HUDEP-2 (cell line): ENCODE measurements at regions not wholly inside any gene's neighbourhood (a gene's known extent, or its start where the extent isn't known, plus 50 kb on each side); places are given as distances from the start of the nearest gene placed in this dataset.
"Not testable (repeated sequence)": the region's sequence is repeated elsewhere in the genome, so short reads cannot be mapped to it uniquely, and the experiment has no call there.

Experiments
- DNase-seq, 76 experiments: peaks; one replicate each; lab custom pipeline; 2025; ENCODE audit not compliant: unreplicated experiment in 76 of 76; lab: John Stamatoyannopoulos, UW

DNA sequence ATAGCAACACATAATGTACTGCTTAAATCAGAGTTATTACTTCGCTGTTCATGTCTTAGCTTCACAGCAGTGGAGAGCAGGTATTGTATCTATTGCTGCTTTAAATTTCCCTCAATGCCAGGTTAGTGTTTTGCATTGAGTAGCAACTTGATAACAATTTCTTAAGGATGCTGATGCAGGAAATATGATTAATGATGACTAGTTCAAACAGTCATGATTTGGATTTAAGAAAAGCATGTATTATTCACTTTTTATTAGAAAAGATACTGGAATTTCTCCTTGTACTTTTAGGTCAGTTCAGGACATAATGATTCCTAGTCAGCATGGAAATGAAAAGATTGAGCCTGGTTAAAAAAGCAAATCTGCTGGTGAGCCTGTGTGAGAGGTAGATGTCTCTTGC, 67.2 kb upstream of the ARHGAP29 start:
- no peak for DNase-seq

DNA sequence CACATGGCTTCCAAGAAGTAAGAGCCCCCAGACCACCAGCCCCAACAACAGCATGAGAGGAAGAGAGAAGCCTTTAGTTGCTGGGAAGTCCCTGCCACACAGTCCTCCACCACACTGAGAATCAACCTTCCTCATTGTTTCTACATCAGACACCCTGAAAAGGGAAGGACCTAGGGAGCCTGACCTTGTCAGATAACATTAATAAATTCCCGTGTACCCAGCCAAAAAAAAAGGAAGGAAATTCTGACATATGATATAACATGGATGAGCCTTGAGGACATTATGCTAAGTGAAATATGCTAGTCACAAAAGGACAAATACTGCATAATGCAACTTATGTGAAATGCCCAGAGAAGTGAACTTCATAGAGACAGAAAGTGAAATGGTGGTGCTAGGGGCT, 65.6 kb upstream of the ARHGAP29 start:
- DNase-seq, result no peak

DNA sequence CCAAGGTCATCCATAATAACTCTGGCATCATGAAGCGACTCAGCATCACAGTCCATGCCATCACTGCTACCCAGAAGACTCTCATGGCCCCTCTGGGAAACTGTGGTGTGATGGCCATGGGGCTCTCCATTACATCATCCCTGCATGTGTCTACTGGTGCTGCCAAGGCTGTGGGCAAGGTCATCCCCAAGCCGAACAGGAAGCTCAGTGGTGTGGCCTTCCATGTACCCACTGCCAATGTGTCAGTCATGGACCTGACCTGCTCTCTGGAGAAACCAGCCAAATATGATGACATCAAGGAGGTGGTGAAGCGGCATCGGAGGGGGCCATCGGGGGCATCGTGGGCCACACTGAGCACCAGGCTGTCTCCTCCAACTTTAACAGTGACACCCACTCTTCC, 65.1 kb upstream of the ARHGAP29 start:
- DNase-seq, result no peak

DNA sequence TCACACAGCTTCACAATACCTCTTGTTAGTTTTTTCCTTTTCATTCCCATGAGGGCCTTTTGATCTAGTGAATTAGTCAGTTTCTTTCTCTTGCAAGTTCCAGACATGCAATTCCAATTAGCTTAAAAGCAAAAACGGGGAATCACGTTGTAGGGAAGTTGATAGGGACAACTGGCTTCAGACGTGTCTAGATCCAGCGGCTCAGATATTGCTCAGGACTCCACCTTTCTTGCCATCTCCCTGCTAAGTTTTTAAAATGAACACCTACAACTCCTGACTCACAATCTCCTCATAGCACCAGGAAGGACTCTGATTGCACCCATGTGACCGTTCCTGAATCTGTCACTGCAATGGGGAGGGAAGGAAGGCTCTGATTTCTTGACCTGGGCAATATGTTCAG, 63.8 kb upstream of the ARHGAP29 start:
- DNase-seq, result no peak

DNA sequence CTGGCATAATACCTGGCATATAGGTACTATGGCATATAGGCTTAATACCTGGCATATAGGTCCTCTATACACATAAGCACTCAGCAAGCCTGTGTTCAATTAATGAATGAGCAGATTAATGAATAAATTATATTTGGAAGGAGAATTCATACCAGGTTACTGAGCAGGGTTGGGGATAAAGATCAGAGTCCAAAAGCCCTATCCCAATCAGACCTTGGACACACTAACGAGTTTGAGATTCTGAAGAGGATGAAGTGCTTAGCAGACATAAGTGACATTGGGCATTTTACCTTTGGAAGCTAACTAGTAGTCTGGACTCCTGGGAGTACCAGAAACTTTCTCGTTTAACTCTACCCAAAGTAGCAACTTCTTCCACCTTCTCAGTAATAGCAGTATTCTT, 63.3 kb upstream of the ARHGAP29 start:
- DNase-seq, result no peak

DNA sequence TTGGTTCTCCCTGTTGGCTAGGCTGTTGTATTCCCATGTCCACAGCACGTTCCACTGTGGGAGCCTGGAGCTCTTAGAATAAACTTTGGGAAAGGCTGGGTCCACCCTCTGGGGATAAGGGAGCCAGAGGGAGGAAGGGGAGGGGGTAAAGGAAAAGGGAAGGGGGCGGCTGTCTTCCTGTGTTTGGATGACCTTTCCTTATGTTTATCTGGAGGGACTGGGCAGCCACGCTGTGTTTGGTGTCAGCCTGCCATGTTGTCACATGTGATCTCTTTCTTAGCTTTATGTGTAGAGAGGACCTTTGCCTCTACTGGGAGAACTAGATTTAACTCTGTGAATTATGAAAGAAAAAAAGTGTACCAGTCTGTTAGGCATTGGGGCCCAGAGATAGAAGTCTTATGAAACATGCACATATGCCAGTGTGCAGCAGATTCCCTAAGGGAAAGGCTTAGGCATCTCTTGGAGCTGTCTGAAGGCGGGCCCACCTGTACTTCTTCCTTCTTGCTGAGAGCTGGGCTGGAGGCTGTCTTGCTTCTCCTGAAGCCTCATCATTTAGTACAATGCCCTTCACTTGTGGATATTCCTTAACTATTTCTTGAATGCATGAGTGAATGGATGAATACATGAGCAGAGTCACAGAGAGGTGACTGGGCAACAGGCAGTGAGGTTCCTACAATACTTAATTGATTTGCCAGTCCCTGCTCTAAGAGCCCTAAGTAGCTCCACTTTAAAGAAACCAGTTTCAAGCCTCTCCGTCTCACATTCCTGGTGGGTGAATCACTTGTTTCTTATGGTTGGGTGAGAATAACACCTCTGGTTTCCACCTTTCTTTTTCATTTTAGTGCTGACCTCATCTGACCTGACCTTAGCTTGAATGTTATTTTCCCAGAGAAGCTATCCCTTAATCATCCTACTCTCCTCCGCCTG, 62.5 kb upstream of the ARHGAP29 start:
- DNase-seq, result no peak

DNA sequence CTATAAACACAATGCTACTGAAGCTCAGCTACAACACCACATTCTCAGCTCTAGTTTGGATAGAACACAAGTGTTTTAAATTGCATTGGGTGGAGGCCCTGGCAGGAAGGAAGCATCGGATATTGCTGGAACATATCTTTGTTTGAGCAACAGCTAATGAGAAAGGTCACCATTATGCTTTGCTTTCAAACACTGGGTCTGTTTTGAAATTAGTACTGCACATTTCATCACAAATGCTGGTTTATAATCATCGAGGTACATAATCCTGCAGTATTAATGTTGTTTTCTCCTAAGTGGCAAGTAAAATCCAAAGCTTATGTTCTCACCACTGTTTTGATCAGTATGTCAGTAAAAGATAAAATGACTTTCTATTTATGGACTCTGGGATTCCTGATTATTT, 61.5 kb upstream of the ARHGAP29 start:
- no peak for DNase-seq

DNA sequence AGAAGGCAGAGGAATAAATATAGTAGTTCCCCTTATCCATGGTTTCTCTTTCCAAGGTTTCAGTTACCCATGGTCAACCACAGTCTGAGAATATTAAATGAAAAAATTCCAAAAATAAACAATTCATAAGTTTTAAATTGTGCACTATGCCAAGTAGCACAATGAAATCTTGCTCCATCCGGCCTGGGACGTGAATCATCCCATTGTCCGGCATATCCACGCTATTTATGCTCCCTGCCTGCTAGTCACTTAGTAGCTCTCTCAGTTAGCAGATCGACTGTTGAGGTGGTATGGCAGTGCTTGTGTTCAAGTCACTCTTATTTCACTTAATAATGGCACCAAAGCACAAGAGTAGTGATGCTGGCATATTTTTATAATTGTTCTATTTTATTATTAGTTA, 58.6 kb upstream of the ARHGAP29 start:
- no peak for DNase-seq

DNA sequence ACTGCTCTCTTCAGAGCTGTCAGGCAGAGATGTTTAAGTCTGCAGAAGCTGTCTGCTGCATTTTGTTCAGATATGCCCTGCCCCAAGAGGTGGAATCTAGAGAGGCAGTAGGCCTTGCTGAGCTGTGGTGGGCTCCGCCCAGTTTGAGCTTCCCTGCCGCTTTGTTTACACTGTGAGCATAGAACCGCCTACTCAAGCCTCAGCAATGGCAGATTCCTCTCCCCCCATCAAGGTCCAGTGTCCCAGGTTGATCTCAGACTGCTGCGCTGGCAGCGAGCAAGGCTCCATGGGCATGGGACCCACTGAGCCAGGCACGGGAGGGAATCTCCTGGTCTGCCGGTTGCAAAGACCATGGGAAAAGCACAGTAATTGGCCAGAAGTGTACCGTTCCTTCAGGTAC, 55.6 kb upstream of the ARHGAP29 start:
- not testable (repeated sequence) for DNase-seq

DNA sequence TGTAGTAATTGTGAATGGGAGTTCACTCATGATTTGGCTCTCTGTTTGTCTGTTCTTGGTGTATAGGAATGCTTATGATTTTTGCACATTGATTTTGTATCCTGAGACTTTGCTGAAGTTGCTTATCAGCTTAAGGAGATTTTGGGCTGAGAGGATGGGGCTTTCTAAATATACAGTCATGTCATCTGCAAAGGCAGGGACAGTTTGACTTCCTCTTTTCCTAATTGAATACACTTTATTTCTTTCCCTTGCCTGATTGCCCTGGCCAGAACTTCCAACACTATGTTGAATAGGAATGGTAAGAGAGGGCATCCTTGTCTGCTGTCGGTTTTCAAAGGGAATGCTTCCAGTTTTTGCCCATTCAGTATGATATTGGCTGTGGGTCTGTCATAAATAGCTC, 51.9 kb upstream of the ARHGAP29 start:
- not testable (repeated sequence) for DNase-seq
